H9 (cell line): ENCODE measurements at regions not wholly inside any gene's neighbourhood (a gene's known extent, or its start where the extent isn't known, plus 50 kb on each side); places are given as distances from the start of the nearest gene placed in this dataset.

Experiments used
- DNase-seq: peaks from one replicate; pipeline ENCODE4 v3.0.0-alpha.2; 2017
- H2AFZ ChIP-seq: one replicate; pipeline ENCODE4 v1.6.1; 2013; ENCODE audit warnings: mild to moderate bottlenecking, low read length, control low read depth, moderate library complexity
- H2AK5ac ChIP-seq: 2 replicates; pipeline ENCODE4 v1.6.1; 2013; ENCODE audit warnings: low read length, control low read depth, mixed read lengths; ENCODE audit not compliant: insufficient read length
- H2BK120ac ChIP-seq: one replicate; pipeline ENCODE4 v1.6.1; 2013; ENCODE audit warnings: low read depth, mild to moderate bottlenecking, low read length, control low read depth, inconsistent platforms; ENCODE audit not compliant: poor library complexity, severe bottlenecking
- H2BK12ac ChIP-seq: 2 replicates; pipeline ENCODE4 v1.6.1; 2013; ENCODE audit warnings: low read length, control low read depth, mixed read lengths, low read depth; ENCODE audit not compliant: insufficient read length
- H2BK15ac ChIP-seq: 2 replicates; pipeline ENCODE4 v1.6.1; 2013; ENCODE audit warnings: low read depth, low read length, control low read depth
- H2BK20ac ChIP-seq: one replicate; pipeline ENCODE4 v1.6.1; 2013; ENCODE audit warnings: low read depth, mild to moderate bottlenecking, low read length, control low read depth, inconsistent platforms; ENCODE audit not compliant: poor library complexity, severe bottlenecking
- H2BK5ac ChIP-seq: 2 replicates; pipeline ENCODE4 v1.6.1; 2013; ENCODE audit warnings: low read length, control low read depth, mixed read lengths; ENCODE audit not compliant: insufficient read length
- H3K14ac ChIP-seq: 2 replicates; pipeline ENCODE4 v1.6.1; 2013; ENCODE audit warnings: low read length, control low read depth; ENCODE audit not compliant: insufficient read depth
- H3K18ac ChIP-seq: 2 replicates; pipeline ENCODE4 v1.6.1; 2013; ENCODE audit warnings: low read depth, mild to moderate bottlenecking, mixed read lengths, low read length, control low read depth; ENCODE audit not compliant: insufficient read length
- H3K23ac ChIP-seq: 2 replicates; pipeline ENCODE4 v1.6.1; 2013; ENCODE audit warnings: low read length, control low read depth, mixed read lengths, low read depth; ENCODE audit not compliant: insufficient read length
- H3K23me2 ChIP-seq: 2 replicates; pipeline ENCODE4 v1.6.1; 2013; ENCODE audit warnings: low read depth, mild to moderate bottlenecking, mixed read lengths, low read length, control low read depth; ENCODE audit not compliant: insufficient read length, poor library complexity, severe bottlenecking
- H3K27ac ChIP-seq: 2 replicates; pipeline ENCODE4 v1.5.1; 2013; ENCODE audit warnings: low read length, control low read depth, mixed read lengths, low read depth; ENCODE audit not compliant: insufficient read length
- H3K27me3 ChIP-seq: 2 replicates; pipeline ENCODE4 v1.6.1; 2013; ENCODE audit warnings: low read length, control low read depth, inconsistent platforms; ENCODE audit not compliant: insufficient read depth
- H3K4ac ChIP-seq: 2 replicates; pipeline ENCODE4 v1.6.1; 2013; ENCODE audit warnings: low read depth, mild to moderate bottlenecking, control low read depth, inconsistent platforms, low read length, moderate library complexity
- H3K4me1 ChIP-seq: 2 replicates; pipeline ENCODE4 v1.6.1; 2013; ENCODE audit warnings: low read length, control low read depth, inconsistent platforms; ENCODE audit not compliant: insufficient read depth
- H3K4me2 ChIP-seq: 2 replicates; pipeline ENCODE4 v1.6.1; 2013; ENCODE audit warnings: low read length, control low read depth, mixed read lengths; ENCODE audit not compliant: insufficient read length, insufficient read depth
- H3K56ac ChIP-seq: 2 replicates; pipeline ENCODE4 v1.6.1; 2013; ENCODE audit warnings: low read depth, mild to moderate bottlenecking, mixed read lengths, low read length, control low read depth; ENCODE audit not compliant: insufficient read length
- H3K79me1 ChIP-seq: 2 replicates; pipeline ENCODE4 v1.6.1; 2013; ENCODE audit warnings: low read depth, mild to moderate bottlenecking, moderate library complexity, low read length, control low read depth, inconsistent platforms; ENCODE audit not compliant: insufficient read depth, poor library complexity, severe bottlenecking
- H3K79me2 ChIP-seq: 2 replicates; pipeline ENCODE4 v1.6.1; 2013; ENCODE audit warnings: low read length, control low read depth, inconsistent platforms; ENCODE audit not compliant: insufficient read depth
- H3K9ac ChIP-seq: 2 replicates; pipeline ENCODE4 v1.6.1; 2013; ENCODE audit warnings: low read length, control low read depth, mixed read lengths; ENCODE audit not compliant: insufficient read length; ENCODE audit errors: extremely low read depth
- H3K9me3 ChIP-seq: one replicate; pipeline ENCODE4 v1.6.1; 2013; ENCODE audit warnings: low read depth, low read length, inconsistent platforms; ENCODE audit not compliant: control insufficient read depth
- H3T11ph ChIP-seq: one replicate; pipeline ENCODE4 v1.6.1; 2013; ENCODE audit warnings: mild to moderate bottlenecking, low read length, control low read depth, inconsistent platforms
- H4K20me1 ChIP-seq: one replicate; pipeline ENCODE4 v1.6.1; 2013; ENCODE audit not compliant: control insufficient read depth, insufficient read length, insufficient read depth
- H4K5ac ChIP-seq: 2 replicates; pipeline ENCODE4 v1.6.1; 2013; ENCODE audit warnings: low read depth, mild to moderate bottlenecking, mixed read lengths, low read length, control low read depth; ENCODE audit not compliant: insufficient read length
- H4K8ac ChIP-seq: replicated peaks from 2 replicates; pipeline ENCODE4 v1.6.1; 2013; ENCODE audit warnings: low read length, control low read depth, mixed read lengths, low read depth; ENCODE audit not compliant: insufficient read length
- H4K91ac ChIP-seq: 2 replicates; pipeline ENCODE4 v1.6.1; 2013; ENCODE audit warnings: low read depth, mild to moderate bottlenecking, moderate library complexity, mixed read lengths, low read length, control low read depth; ENCODE audit not compliant: insufficient read length
- H3K27ac Mint-ChIP-seq, 3 experiments: 2 replicates in 2 of 3; 3 replicates in 1 of 3; pipeline ENCODE4 v1.8.0; 2020 to 2021; ENCODE audit warnings: mixed read lengths in 3 of 3, mild to moderate bottlenecking in 1 of 3, moderate library complexity in 1 of 3
- H3K27me3 Mint-ChIP-seq: 2 replicates; pipeline ENCODE4 v1.8.0; 2021; ENCODE audit warnings: low read depth, mild to moderate bottlenecking, moderate library complexity, mixed read lengths
- H3K36me3 Mint-ChIP-seq, 3 experiments: 2 replicates in 2 of 3; 3 replicates in 1 of 3; pipeline ENCODE4 v1.8.0; 2020 to 2021; ENCODE audit warnings: low read depth in 3 of 3, mixed read lengths in 3 of 3; ENCODE audit not compliant: insufficient read depth in 1 of 3
- H3K4me1 Mint-ChIP-seq, 2 experiments: 2 replicates each; pipeline ENCODE4 v1.8.0; 2020; ENCODE audit warnings: mixed read lengths in 2 of 2
- H3K4me3 Mint-ChIP-seq, 2 experiments: 2 replicates in 1 of 2; 3 replicates in 1 of 2; pipeline ENCODE4 v1.8.0; 2020 to 2021; ENCODE audit warnings: mild to moderate bottlenecking in 2 of 2, mixed read lengths in 2 of 2, moderate library complexity in 1 of 2
- H3K9me3 Mint-ChIP-seq, 2 experiments: 2 replicates in 1 of 2; 3 replicates in 1 of 2; pipeline ENCODE4 v1.8.0; 2020; ENCODE audit warnings: mild to moderate bottlenecking in 2 of 2, mixed read lengths in 2 of 2, moderate library complexity in 1 of 2
- CTCF ChIP-seq: fragments of 200-600 bp; sonication (generic); conservative IDR thresholded peaks from 3 replicates; pipeline ENCODE4 v1.8.0; 2021; ENCODE audit warnings: antibody characterized with exemption, mild to moderate bottlenecking
- WGBS: extraction: QIAGEN DNeasy Blood & Tissue Kit; methylation state at CpG from one replicate; pipeline ENCODE4 v1.1.7; 2013; ENCODE audit warnings: missing lambda C conversion rate, low lambda C conversion rate, mixed read lengths; ENCODE audit not compliant: insufficient read length; ENCODE audit errors: extremely low coverage; 5-methylcytosine and 5-hydroxymethylcytosine counted together

- H3K79me2 ChIP-seq = no peaks in the 10 kb centered on the region
- Mint-ChIP-seq H3K4me3 (no peak overlapping the region), H3K9me3 (peaks cover 9 to 10% of the 10 kb centered on the region in 2 experiments), H3K4me1 (peaks cover 20 to 25% of the 10 kb centered on the region in 2 experiments), H3K27me3 (no peaks in the 10 kb centered on the region), H3K27ac (no peak overlapping the region; a peak in 1 of 7 replicates), H3K36me3 (peaks cover 6 to 10% (median 7%) of the 10 kb centered on the region in 3 experiments)
- H3K56ac ChIP-seq = no peak overlapping the region
- H3K4me2 ChIP-seq = no peak overlapping the region
- WGBS = no CpG with 5 or more reads among the region's 4 CpGs
- no peaks in the 10 kb centered on the region for H3K9me3 ChIP-seq
- no peak for DNase-seq
- H4K91ac ChIP-seq = no peak overlapping the region
- H2AFZ ChIP-seq = peak overlapping the region; percentile 48
- no peak overlapping the region for H2BK5ac ChIP-seq
- no peak overlapping the region for H3K9ac ChIP-seq
- no peak overlapping the region for H4K5ac ChIP-seq
- no peaks in the 10 kb centered on the region for H4K20me1 ChIP-seq
- no peak overlapping the region for H4K8ac ChIP-seq
- no peaks in the 10 kb centered on the region; the same call in none of the 2 replicates for H3K4me1 ChIP-seq
- H2BK15ac ChIP-seq = no peak overlapping the region
- H3T11ph ChIP-seq = no peak overlapping the region
- no peak overlapping the region for H3K4ac ChIP-seq
- H2BK20ac ChIP-seq = no peak overlapping the region
- H2AK5ac ChIP-seq = no peak overlapping the region
- no peak overlapping the region for H2BK12ac ChIP-seq
- H2BK120ac ChIP-seq = no peak overlapping the region
- TF ChIP-seq CTCF = no peak
- no peaks in the 10 kb centered on the region for H3K23me2 ChIP-seq
- no peak overlapping the region for H3K27ac ChIP-seq
- no peaks in the 10 kb centered on the region for H3K79me1 ChIP-seq
- H3K23ac ChIP-seq = no peak overlapping the region
- no peaks in the 10 kb centered on the region for H3K27me3 ChIP-seq
- H3K14ac ChIP-seq = no peak overlapping the region
- no peak overlapping the region for H3K18ac ChIP-seq
Observed at GRCh38 chr11:23112390-23112789, 252.1 kb upstream of the CCDC179 start.
